RKO (cell line): ENCODE measurements at regions not wholly inside any gene's neighbourhood (a gene's known extent, or its start where the extent isn't known, plus 50 kb on each side); places are given as distances from the start of the nearest gene placed in this dataset.
A peak's percentile ranks its signal among the peaks of the same experiment; 100 is the strongest.
"Not testable (repeated sequence)": the region's sequence is repeated elsewhere in the genome, so short reads cannot be mapped to it uniquely, and the experiment has no call there.

Experiments
- DNase-seq: peaks from one replicate; pipeline ENCODE4 v3.0.0-alpha.2; 2016; ENCODE audit warnings: low spot score

GRCh38 chr16:85441189-85441889, 171.8 kb upstream of the GSE1 start:
- DNase-seq: peak; percentile 21

GRCh38 chr16:85441890-85442670, 171.0 kb upstream of the GSE1 start:
- DNase-seq: no peak

GRCh38 chr16:85443116-85443515, 170.0 kb upstream of the GSE1 start:
- DNase-seq: no peak

GRCh38 chr16:85443531-85443930, 169.6 kb upstream of the GSE1 start:
- DNase-seq: no peak

- DNase-seq: no peak
These were observed 167.9 kb upstream of the GSE1 start for GRCh38 chr16:85445064-85445778.

GRCh38 chr16:85445779-85446222, 167.3 kb upstream of the GSE1 start:
- no peak for DNase-seq

- DNase-seq: no peak
These were observed 166.0 kb upstream of the GSE1 start for GRCh38 chr16:85446951-85447692.

- DNase-seq: no peak
These were observed 165.3 kb upstream of the GSE1 start for GRCh38 chr16:85447693-85448313.

- DNase-seq: no peak
These were observed 164.4 kb upstream of the GSE1 start for GRCh38 chr16:85448557-85449190.

GRCh38 chr16:85449191-85449884, 163.8 kb upstream of the GSE1 start:
- DNase-seq: no peak

- no peak for DNase-seq
These were observed 163.3 kb upstream of the GSE1 start for GRCh38 chr16:85449885-85450245.

- DNase-seq: not testable (repeated sequence)
These were observed 162.0 kb upstream of the GSE1 start for GRCh38 chr16:85451142-85451541.

- DNase-seq: no peak
These were observed 161.3 kb upstream of the GSE1 start for GRCh38 chr16:85451641-85452363.

GRCh38 chr16:85452364-85453193, 160.5 kb upstream of the GSE1 start:
- DNase-seq: no peak

GRCh38 chr16:85453194-85453678, 159.9 kb upstream of the GSE1 start:
- DNase-seq: no peak

- no peak for DNase-seq
These were observed 159.4 kb upstream of the GSE1 start for GRCh38 chr16:85453703-85454102.

- DNase-seq: no peak
These were observed 158.8 kb upstream of the GSE1 start for GRCh38 chr16:85454171-85454872.

GRCh38 chr16:85455534-85455933, 157.6 kb upstream of the GSE1 start:
- DNase-seq: no peak
